Dermis blood vessel endothelial cell (primary cell): ENCODE measurements at regions not wholly inside any gene's neighbourhood (a gene's known extent, or its start where the extent isn't known, plus 50 kb on each side); places are given as distances from the start of the nearest gene placed in this dataset.

Experiments
- DNase-seq: peaks from one replicate; pipeline ENCODE4 v3.0.0; 2010

DNA sequence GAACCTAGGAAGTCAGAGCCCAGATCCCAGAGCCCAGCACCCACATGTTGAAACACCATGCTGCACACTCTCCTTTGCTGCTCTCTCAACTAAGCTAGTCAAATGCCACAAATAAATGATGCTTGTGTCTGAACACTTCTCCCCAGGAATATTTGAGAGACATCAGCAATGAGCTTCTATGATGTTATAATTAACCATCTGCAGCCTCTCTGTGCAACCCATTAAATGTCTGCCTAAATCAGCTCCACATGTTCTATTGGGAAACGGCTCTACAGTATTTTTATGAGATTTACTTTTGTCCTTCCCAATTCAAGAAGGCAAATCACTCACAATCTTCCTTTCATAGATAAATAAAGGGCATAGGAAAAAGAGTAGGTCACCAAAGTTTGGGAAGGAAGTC, 266.8 kb upstream of the PARD3B start:
- no peak for DNase-seq

GRCh38 chr2:204279819-204280218, 265.5 kb upstream of the PARD3B start:
- no peak for DNase-seq

GRCh38 chr2:204280262-204280668, 265.0 kb upstream of the PARD3B start:
- DNase-seq = peak; percentile 60

DNA sequence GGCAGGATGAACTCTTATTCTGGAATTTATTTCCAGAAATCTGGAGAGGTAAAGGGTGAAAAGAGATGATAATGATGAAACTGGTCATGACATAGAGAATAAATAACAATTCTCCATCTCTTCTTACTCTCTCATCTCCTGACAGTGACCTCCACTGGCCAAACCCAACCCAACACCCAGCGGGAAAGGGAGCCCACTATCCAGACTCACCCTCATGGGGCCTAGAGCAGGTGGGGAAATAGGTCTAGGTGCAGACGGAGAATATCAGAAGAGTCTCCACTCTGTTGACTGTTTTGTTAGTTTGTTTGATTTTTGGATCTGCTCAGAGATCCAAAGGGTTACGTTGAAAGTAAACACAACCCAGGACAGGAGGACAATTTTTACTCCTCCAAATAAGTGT, 263.2 kb upstream of the PARD3B start:
- DNase-seq = no peak

DNA sequence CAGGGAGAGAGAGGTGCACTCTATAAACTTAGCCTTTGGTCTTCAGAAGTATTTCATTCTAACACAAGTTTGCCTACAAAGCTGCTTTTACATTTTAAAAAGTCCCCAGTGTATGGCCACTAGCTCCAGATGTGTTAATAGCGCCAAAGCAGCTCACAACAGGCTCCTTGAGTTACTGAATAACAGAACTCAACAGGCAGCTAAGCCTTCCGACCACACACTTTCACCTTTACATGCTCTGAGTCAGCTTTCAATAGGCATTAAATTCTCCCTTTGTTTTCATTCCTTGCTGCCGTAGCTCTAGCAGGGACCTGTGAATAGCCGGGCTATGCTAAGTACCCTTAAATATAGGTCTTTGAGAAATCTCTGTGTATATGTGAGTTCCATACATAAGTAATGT, 262.8 kb upstream of the PARD3B start:
- no peak for DNase-seq

- DNase-seq = no peak
These were observed 256.2 kb upstream of the PARD3B start for GRCh38 chr2:204289066-204289465.

DNA sequence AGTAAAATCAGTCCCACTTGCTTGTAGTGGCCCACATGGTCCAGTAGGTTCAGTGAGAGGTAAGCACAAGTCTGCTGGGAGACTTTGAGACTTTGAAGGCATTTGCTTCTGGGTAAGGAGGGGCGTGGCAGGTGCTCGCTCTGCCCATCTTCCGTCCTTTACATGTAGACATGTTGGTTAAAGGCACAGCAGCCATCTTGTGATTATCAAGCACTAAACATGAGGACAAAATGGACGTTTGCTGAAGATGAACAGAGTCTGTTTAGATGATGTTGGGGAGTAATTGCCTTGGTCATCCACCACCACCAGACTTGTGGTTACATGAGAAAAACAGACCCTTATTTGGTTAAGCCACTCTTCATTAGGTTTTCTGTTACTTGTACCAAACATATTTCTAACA, 252.8 kb upstream of the PARD3B start:
- no peak for DNase-seq

GRCh38 chr2:204293884-204294747, 251.2 kb upstream of the PARD3B start:
- no peak for DNase-seq

DNA sequence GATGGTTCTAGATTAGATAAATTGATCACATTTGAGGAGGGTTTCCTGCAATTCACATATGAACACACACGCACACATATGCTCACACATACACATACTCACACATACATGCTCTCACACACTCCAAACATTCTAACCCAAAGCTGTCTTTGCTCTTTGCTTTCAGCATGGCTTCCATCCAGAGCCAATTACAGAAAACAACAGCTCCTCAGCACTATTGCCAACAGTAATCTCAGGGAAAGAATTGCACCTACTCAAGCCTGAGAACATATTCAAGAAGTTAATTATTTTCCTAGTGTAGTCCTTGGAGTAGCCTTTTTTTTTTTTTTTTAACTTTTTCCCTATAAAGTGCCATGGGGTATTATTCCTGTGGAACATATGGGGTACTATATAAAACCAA, 246.9 kb upstream of the PARD3B start:
- no peak for DNase-seq

- no peak for DNase-seq
These were observed 245.5 kb upstream of the PARD3B start for GRCh38 chr2:204299766-204300165.

GRCh38 chr2:204306667-204307066, 238.6 kb upstream of the PARD3B start:
- DNase-seq = no peak

DNA sequence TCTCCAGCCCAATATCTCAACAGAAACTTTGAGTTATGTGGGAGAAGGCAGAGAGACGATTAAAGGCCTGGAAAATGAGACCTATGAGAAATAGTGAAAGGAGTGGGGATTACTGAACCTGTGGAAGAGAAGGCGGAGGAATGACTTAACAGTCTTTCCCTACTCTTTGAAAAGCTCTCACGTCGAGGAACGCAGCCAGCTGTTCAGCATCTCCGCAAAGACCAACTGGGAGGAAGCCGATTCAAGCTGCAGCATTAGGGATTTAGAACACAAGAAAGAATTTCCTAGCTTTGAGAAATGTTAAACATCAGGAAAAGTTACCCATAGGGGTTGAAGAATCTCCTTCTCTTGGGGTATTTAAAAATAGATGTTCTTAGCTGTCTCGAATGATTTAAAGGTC, 233.2 kb upstream of the PARD3B start:
- DNase-seq = no peak

- peak; percentile 7 for DNase-seq
These were observed 232.0 kb upstream of the PARD3B start for GRCh38 chr2:204313256-204313655.

- DNase-seq = no peak
These were observed 230.0 kb upstream of the PARD3B start for GRCh38 chr2:204315236-204315662.

DNA sequence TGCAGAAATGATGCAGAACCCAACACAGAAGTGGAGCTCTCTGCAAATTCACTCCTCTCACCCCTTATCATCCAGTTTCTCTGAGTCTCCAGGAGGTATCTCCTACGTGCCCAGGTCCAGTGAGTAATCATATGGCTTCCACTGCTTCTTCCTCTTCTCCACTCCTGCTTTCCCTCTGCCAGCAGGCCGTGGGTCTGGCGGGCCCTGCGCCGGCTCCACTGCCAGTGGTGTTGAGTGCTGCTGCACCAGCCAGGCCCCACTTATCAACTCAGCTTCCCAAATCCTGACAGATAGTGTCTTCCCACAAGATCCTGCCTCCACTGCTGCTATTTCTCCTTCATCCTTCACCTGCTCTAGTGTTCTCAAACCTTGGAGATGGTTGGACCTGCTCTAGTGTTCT, 227.6 kb upstream of the PARD3B start:
- no peak for DNase-seq

DNA sequence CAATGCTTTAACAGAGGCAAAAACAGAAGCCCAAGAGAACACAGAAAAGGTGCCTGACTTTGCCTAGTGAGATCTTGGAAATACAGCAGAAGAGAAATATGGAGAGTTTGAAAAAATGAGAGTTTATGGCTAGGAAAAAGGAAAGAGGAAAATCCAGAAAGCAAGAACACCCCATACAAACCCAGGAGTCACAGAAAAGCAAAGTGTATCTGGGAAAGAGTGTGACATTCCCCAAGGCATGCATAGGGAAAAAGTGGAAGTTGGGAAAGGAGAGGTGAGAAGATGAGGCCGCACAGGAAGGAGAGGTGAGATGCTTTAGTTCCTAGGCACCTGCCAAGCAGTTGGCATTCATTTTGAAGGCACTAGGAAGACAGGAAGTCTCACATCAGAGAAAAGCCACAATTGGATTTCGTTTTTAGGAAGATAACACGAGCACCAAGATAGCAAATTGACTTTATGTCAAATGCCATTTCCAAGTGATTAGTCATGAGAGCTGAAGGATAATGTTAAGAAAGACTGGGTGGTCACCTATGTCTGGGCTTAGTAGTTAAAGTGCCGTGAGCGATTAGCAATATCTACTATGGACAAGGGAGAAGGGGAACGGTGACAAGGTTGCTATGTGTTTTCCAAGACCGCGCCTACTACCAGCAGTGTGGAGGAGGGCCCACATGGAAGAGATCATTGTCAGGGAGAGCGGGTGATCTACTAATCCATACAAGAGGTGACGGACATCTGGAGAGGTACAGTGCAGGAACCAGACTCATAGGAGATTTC, 224.1 kb upstream of the PARD3B start:
- DNase-seq = no peak

GRCh38 chr2:204321910-204322751, 223.1 kb upstream of the PARD3B start:
- DNase-seq = peak; percentile 96

GRCh38 chr2:204325468-204325867, 219.8 kb upstream of the PARD3B start:
- peak; percentile 94 for DNase-seq

- DNase-seq = no peak
These were observed 216.9 kb upstream of the PARD3B start for GRCh38 chr2:204328373-204328772.

GRCh38 chr2:204329016-204329415, 216.3 kb upstream of the PARD3B start:
- DNase-seq = no peak

DNA sequence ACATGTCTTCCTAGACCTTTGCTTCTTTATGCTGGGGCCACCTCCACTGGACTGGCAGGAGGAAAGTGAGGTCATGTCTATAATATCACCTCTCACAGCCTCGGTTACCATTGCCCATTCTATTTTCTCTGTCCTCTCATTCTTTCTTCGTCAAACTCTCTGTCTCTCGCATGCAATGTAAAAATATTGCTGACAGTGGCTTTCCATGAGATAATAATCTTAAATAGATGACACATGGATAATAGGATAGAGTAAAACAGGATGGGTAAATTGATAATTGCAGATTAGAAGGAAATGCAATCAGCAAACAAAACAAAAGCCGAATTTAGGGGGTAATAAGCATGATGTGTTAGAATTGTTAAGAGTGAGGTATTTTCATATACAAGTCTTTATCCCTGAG, 215.7 kb upstream of the PARD3B start:
- no peak for DNase-seq

DNA sequence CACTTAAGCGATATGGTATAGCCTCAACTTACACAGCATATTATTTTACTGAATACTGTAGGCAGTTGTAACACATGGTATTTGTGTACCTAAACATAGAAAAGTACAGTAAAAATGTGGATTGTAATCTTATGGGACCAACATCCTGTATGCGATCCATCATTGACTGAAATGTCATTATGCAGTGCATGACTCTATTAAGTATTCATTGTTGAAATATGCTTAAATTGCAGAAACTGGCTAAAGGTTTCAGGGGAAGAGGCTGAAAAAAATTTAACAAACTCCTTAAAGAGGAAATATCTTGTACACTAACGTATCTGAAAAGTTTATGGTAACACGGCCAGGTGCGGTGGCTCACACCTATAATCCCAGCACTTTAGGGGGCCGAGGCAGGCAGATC, 214.1 kb upstream of the PARD3B start:
- DNase-seq = no peak

DNA sequence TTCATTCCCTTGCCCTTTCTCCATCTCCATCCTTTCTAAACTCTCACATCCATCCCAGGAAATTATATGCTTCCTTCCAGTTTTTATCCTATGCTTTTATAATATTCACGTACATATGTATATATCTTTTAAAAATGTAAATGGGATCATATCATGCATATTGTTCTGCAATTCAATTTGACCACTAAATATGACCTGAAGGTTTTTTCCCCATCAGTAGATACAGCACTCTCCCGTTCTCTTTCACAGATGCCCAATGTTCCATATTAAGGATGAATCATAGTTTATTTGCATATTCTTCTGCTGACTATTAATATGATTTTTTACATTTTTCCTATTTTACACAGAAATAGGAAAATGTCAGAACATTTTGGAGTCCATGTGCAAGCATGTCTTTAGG, 213.3 kb upstream of the PARD3B start:
- no peak for DNase-seq
